Kidney (tissue), 13 donors: ENCODE measurements at regions not wholly inside any gene's neighbourhood (a gene's known extent, or its start where the extent isn't known, plus 50 kb on each side); places are given as distances from the start of the nearest gene placed in this dataset.

ENCODE experiments used
- DNase-seq, 5 donors: peaks; one replicate each; pipeline ENCODE4 v3.0.0-alpha.2; 2013 to 2020
- FAIRE-seq: peaks from 2 replicates; lab custom pipeline; 2012; peaks lifted over from hg19 to GRCh38; lab: Jason Lieb, UNC
- H3K27ac ChIP-seq, 2 donors: one replicate each; pipeline ENCODE4 v1.7.0; 2013; ENCODE audit warnings: low read depth in 2 of 2, low read length in 2 of 2, inconsistent platforms in 1 of 2
- H3K27me3 ChIP-seq: one replicate; pipeline ENCODE4 v1.7.1; 2013; ENCODE audit warnings: low read length, inconsistent platforms; ENCODE audit not compliant: control insufficient read depth, insufficient read depth
- H3K36me3 ChIP-seq, 3 donors: one replicate each; pipeline versions ENCODE4 v1.7.0 to v1.7.1; 2013; ENCODE audit warnings: low read length in 3 of 3, control low read depth in 1 of 3, inconsistent platforms in 1 of 3; ENCODE audit not compliant: insufficient read depth in 3 of 3, control insufficient read depth in 2 of 3
- H3K4me1 ChIP-seq, 3 donors: one replicate each; pipeline versions ENCODE4 v1.7.0 to v1.7.1; 2013; ENCODE audit warnings: low read length in 3 of 3, inconsistent platforms in 1 of 3, low read depth in 1 of 3; ENCODE audit not compliant: control insufficient read depth in 2 of 3, insufficient read depth in 2 of 3
- H3K4me3 ChIP-seq, 3 donors: one replicate each; pipeline versions ENCODE4 v1.7.0 to v1.8.1; 2013; ENCODE audit warnings: low read length in 3 of 3, control low read depth in 1 of 3, inconsistent platforms in 1 of 3
- H3K9ac ChIP-seq, 3 donors: one replicate each; pipeline versions ENCODE4 v1.7.0 to v1.7.1; 2013; ENCODE audit warnings: low read length in 3 of 3, control low read depth in 1 of 3, inconsistent platforms in 1 of 3
- H3K9me3 ChIP-seq, 3 donors: one replicate each; pipeline versions ENCODE4 v1.7.0 to v1.7.1; 2013; ENCODE audit warnings: low read length in 3 of 3, control low read depth in 1 of 3, inconsistent platforms in 1 of 3; ENCODE audit not compliant: control insufficient read depth in 2 of 3, insufficient read depth in 1 of 3
- intact Hi-C: fragments of 100-400 bp; cut with DNase I; formaldehyde crosslinking; loops from one replicate; pipeline ENCODE4 v1.11.1; 2022
- TF ChIP-seq, protein P1 (sequence below): IDR thresholded peaks from 3 replicates; pipeline ENCODE4 v1.5.1; 2012; ENCODE audit warnings: mild to moderate bottlenecking, moderate library complexity, borderline replicate concordance; ENCODE audit not compliant: insufficient read depth; ENCODE audit errors: extremely low read depth
- donor health status: control.
- donor health status: control.
- donor health status: control.
- donor health status: control.
- donor health status: control.
- donor health status: DM: yes; HTN: yes; CAD: no.
- donor health status: Normal renal cell carcinoma (clear cell type).

DNA sequence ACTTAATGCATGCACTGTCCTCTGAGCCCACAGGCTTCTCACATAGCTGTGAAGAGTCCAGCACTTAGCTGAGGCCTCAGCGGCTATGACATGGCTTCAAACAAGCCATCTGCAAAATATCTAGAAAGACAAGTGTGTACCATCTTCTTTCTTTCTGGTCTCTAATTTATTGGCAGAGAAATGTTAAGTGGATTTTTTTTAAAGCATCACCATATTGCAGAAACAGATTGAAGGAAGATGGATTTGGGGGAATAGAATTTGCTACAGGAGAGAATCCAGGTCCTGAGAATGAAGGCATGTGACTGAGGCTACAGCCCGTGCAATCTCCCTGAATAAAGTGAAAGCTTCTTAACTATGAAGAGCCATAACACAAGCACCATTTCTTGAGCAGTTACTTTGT is 567.3 kb downstream of the PDCD6IP start:
- Histone ChIP-seq H3K9me3 (no peaks in the 10 kb centered on the region), H3K27me3 (no peaks in the 10 kb centered on the region), H3K4me1 (no peaks in the 10 kb centered on the region), H3K9ac (no peak overlapping the region), H3K27ac (no peak overlapping the region), H3K4me3 (no peak overlapping the region), H3K36me3 (no peaks in the 10 kb centered on the region)
- intact Hi-C loops: no loop called here
- FAIRE-seq (no peak), DNase-seq (no peak)
- TF ChIP-seq, protein P1, sequence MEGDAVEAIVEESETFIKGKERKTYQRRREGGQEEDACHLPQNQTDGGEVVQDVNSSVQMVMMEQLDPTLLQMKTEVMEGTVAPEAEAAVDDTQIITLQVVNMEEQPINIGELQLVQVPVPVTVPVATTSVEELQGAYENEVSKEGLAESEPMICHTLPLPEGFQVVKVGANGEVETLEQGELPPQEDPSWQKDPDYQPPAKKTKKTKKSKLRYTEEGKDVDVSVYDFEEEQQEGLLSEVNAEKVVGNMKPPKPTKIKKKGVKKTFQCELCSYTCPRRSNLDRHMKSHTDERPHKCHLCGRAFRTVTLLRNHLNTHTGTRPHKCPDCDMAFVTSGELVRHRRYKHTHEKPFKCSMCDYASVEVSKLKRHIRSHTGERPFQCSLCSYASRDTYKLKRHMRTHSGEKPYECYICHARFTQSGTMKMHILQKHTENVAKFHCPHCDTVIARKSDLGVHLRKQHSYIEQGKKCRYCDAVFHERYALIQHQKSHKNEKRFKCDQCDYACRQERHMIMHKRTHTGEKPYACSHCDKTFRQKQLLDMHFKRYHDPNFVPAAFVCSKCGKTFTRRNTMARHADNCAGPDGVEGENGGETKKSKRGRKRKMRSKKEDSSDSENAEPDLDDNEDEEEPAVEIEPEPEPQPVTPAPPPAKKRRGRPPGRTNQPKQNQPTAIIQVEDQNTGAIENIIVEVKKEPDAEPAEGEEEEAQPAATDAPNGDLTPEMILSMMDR: no peak

DNA sequence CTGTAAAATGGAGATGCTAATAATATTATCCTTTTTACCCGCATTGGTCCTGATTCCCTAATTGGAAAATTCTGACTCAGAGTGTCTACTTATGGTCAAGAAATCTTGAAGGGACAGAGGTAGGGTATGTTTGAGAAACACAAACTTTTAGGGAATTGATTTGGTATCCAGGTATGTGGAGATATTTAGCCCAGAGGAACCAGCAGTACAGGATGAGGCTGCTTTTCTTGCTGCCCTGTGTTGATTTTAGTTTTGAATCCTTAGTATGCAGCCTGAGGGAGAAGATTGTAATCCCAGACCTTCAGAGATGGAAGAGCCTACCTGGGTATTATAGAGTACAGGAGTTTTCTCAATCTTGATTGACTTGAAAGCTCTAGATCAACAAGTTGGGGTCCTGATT is 569.1 kb downstream of the PDCD6IP start:
- H3K4me1 ChIP-seq: no peaks in the 10 kb centered on the region
- DNase-seq: no peak
- no peaks in the 10 kb centered on the region for H3K36me3 ChIP-seq
- no peak for FAIRE-seq
- no peaks in the 10 kb centered on the region for H3K9me3 ChIP-seq
- no peak overlapping the region for H3K27ac ChIP-seq
- H3K4me3 ChIP-seq: no peak overlapping the region
- no peaks in the 10 kb centered on the region for H3K27me3 ChIP-seq
- H3K9ac ChIP-seq: no peak overlapping the region
- TF ChIP-seq, protein P1: no peak
- intact Hi-C loops: no loop called here

DNA sequence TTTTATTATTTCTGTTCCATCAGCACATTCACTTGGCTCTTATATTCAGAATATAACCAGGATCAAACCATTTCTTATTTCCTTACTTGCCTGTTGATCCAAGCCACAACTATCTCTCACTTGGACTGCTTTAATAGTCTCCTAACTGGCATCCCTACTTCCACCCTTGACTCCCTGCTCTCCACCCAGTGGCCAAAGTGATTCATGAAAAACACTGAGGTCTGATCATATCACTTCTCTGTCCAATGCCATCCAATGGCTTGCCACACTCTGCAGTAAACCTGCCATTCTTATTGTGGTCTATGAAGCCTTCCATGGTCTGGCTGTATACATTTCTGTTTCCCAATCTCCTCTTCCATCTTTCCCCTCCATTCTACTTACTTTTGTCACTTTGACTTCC is 576.1 kb downstream of the PDCD6IP start:
- Histone ChIP-seq H3K4me3 (no peak overlapping the region), H3K9ac (no peak overlapping the region), H3K27ac (no peak overlapping the region), H3K36me3 (no peaks in the 10 kb centered on the region), H3K4me1 (peaks cover 0 to 3% (median 2%) of the 10 kb centered on the region in 3 donors), H3K9me3 (no peaks in the 10 kb centered on the region), H3K27me3 (no peaks in the 10 kb centered on the region)
- intact Hi-C loops: no loop called here
- TF ChIP-seq, protein P1: no peak
- DNase-seq: no peak
- FAIRE-seq: no peak

DNA sequence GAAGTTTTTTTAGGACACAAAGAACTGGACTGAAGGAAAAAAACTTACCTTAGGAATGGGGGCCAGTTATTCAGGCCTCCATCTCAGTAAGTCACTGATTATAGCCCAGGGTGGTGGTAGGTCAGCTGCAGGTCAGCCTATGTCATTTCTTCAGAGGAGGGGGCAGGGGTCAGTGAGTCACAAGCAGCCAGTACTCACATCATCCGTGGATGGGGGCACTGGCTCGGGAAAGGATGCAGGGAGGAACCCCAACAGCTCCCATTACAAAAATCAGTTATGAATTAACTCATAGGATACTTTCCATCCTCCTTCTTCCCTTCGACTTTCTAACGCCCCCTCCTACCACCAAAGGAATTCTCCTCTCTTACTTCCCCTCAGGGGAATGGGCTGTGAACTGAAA is 578.3 kb downstream of the PDCD6IP start:
- FAIRE-seq (no peak), DNase-seq (no peak)
- intact Hi-C loops: no loop called here
- Histone ChIP-seq H3K36me3 (no peaks in the 10 kb centered on the region), H3K9me3 (no peaks in the 10 kb centered on the region), H3K27ac (no peak overlapping the region), H3K27me3 (no peaks in the 10 kb centered on the region), H3K4me3 (no peak overlapping the region), H3K9ac (no peak overlapping the region), H3K4me1 (peaks cover 0 to 3% (median 2%) of the 10 kb centered on the region in 3 donors)
- TF ChIP-seq, protein P1: no peak
